ENCODE measurements at regions not wholly inside any gene's neighbourhood (a gene's known extent, or its start where the extent isn't known, plus 50 kb on each side); places are given as distances from the start of the nearest gene placed in this dataset.

- H3K9me3 ChIP-seq, result no peaks in the 10 kb centered on the region
- no peak overlapping the region for H3K27ac ChIP-seq
- H3K4me3 ChIP-seq, result no peak overlapping the region
- no peak for TF ChIP-seq POLR2A (IDR thresholded peaks at IDR 0.05)
- peak in 3 of 5 experiments; percentile 22 to 26 (median 23) for TF ChIP-seq CTCF (IDR thresholded peaks at IDR 0.05)
- H3K27me3 ChIP-seq, result no peaks in the 10 kb centered on the region
- 29 to 42% methylated on average over 2 to 3 of the region's 3 CpGs for WGBS, 2 donors (ENCODE audit: low coverage in 1 of 2)
- intact Hi-C loops (cut with DNase I; ENCODE audit: low total_unique reads), result no loop called here
- H3K4me1 ChIP-seq, result no peaks in the 10 kb centered on the region
- peak; percentile 10 for DNase-seq
- in situ Hi-C loops (cut with MboI; ENCODE audit: low pct_ligation_motif_present in 1 of 4, low pct_unique_long_range_greater_than_20kb in 1 of 4, low sequenced_read_pairs in 3 of 4), result no loop called here
- H3K36me3 ChIP-seq, result no peaks in the 10 kb centered on the region
These were observed 1444.2 kb downstream of the ADGRL3 start for GRCh38 chr4:62644372-62644771.

- Histone ChIP-seq H3K36me3 (no peaks in the 10 kb centered on the region), H3K9me3 (no peaks in the 10 kb centered on the region), H3K27ac (no peak overlapping the region), H3K27me3 (no peaks in the 10 kb centered on the region), H3K4me1 (no peaks in the 10 kb centered on the region), H3K4me3 (no peak overlapping the region)
- TF ChIP-seq POLR2AphosphoS5 (IDR thresholded peaks at IDR 0.05) (no peak), POLR2A (IDR thresholded peaks at IDR 0.05) (no peak), CTCF (IDR thresholded peaks at IDR 0.05) (no peak), EP300 (IDR thresholded peaks at IDR 0.05; ENCODE audit: low read depth) (no peak)
- WGBS, 2 donors (ENCODE audit: low coverage in 1 of 2), result 40 to 41% methylated on average over 1 to 2 of the region's 2 CpGs
- intact Hi-C loops (cut with DNase I; ENCODE audit: low total_unique reads), result no loop called here
- DNase-seq, result no peak
- in situ Hi-C loops (cut with MboI; ENCODE audit: low pct_ligation_motif_present in 1 of 4, low pct_unique_long_range_greater_than_20kb in 1 of 4, low sequenced_read_pairs in 3 of 4), result no loop called here
These were observed 1440.2 kb downstream of the ADGRL3 start for GRCh38 chr4:62640296-62640695.

GRCh38 chr4:62627671-62628070, 1427.5 kb downstream of the ADGRL3 start:
- TF ChIP-seq POLR2AphosphoS5 (IDR thresholded peaks at IDR 0.05) (no peak), POLR2A (IDR thresholded peaks at IDR 0.05) (no peak), EP300 (IDR thresholded peaks at IDR 0.05; ENCODE audit: low read depth) (no peak), CTCF (IDR thresholded peaks at IDR 0.05) (no peak)
- WGBS, 2 donors (ENCODE audit: low coverage in 1 of 2), result 71 to 72% methylated on average over 2 of the region's 2 CpGs
- Histone ChIP-seq H3K4me3 (no peak overlapping the region), H3K36me3 (no peaks in the 10 kb centered on the region), H3K27ac (no peak overlapping the region), H3K4me1 (no peaks in the 10 kb centered on the region), H3K27me3 (no peaks in the 10 kb centered on the region), H3K9me3 (no peaks in the 10 kb centered on the region)
- DNase-seq, result no peak
- in situ Hi-C loops (cut with MboI; ENCODE audit: low pct_ligation_motif_present in 1 of 4, low pct_unique_long_range_greater_than_20kb in 1 of 4, low sequenced_read_pairs in 3 of 4) (no loop called here), intact Hi-C loops (cut with DNase I; ENCODE audit: low total_unique reads) (no loop called here)

- DNase-seq, result no peak
- in situ Hi-C loops (cut with MboI; ENCODE audit: low pct_ligation_motif_present in 1 of 4, low pct_unique_long_range_greater_than_20kb in 1 of 4, low sequenced_read_pairs in 3 of 4), result no loop called here
- Histone ChIP-seq H3K9me3 (no peaks in the 10 kb centered on the region), H3K27ac (no peak overlapping the region), H3K27me3 (no peaks in the 10 kb centered on the region), H3K4me3 (no peak overlapping the region), H3K4me1 (no peaks in the 10 kb centered on the region), H3K36me3 (no peaks in the 10 kb centered on the region)
- WGBS, 2 donors (ENCODE audit: low coverage in 1 of 2), result 70 to 71% methylated on average over 3 of the region's 3 CpGs
- no peak for TF ChIP-seq CTCF (IDR thresholded peaks at IDR 0.05)
- TF ChIP-seq POLR2A (IDR thresholded peaks at IDR 0.05), result no peak
- TF ChIP-seq EP300 (IDR thresholded peaks at IDR 0.05; ENCODE audit: low read depth), result no peak
- TF ChIP-seq POLR2AphosphoS5 (IDR thresholded peaks at IDR 0.05), result no peak
- intact Hi-C loops (cut with DNase I; ENCODE audit: low total_unique reads), result no loop called here
These were observed 1427.0 kb downstream of the ADGRL3 start for GRCh38 chr4:62627141-62627540.
